HepG2 (cell line): ENCODE measurements at regions not wholly inside any gene's neighbourhood (a gene's known extent, or its start where the extent isn't known, plus 50 kb on each side); places are given as distances from the start of the nearest gene placed in this dataset.

Source experiments
- GTF2F1 ChIP-seq: fragments of 150-350 bp; IDR thresholded peaks from 2 replicates; pipeline ENCODE4 v1.6.1; 2014; ENCODE audit warnings: low read length
- NR2F2 ChIP-seq: IDR thresholded peaks from 2 replicates; pipeline ENCODE4 v1.6.1; 2012; ENCODE audit warnings: low read depth, inconsistent platforms, borderline replicate concordance
- ZNF274 ChIP-seq: sonication (generic); formaldehyde crosslinking; IDR thresholded peaks from 2 replicates; pipeline ENCODE4 v1.5.1; 2020; ENCODE audit warnings: mild to moderate bottlenecking, missing genetic modification reagents
- TF ChIP-seq, protein P1 (sequence below): sonication (generic); formaldehyde crosslinking; IDR thresholded peaks from 2 replicates; pipeline ENCODE4 v1.5.0; 2020; ENCODE audit warnings: mild to moderate bottlenecking, missing genetic modification reagents, moderate library complexity
- TF ChIP-seq, protein P2 (sequence below): sonication (generic); formaldehyde crosslinking; IDR thresholded peaks from 2 replicates; pipeline ENCODE4 v1.4.0; 2020; ENCODE audit warnings: missing genetic modification reagents
- TF ChIP-seq, protein P3 (sequence below): IDR thresholded peaks from 2 replicates; pipeline ENCODE4 v1.6.1; 2016; ENCODE audit warnings: low read depth, missing genetic modification reagents, missing compliant biosample characterization
- TF ChIP-seq, protein P4 (sequence below): sonication (generic); formaldehyde crosslinking; IDR thresholded peaks from 2 replicates; pipeline ENCODE4 v1.5.0; 2020; ENCODE audit warnings: missing genetic modification reagents
- TF ChIP-seq, protein P5 (sequence below): IDR thresholded peaks from 2 replicates; pipeline ENCODE4 v1.6.1; 2012; ENCODE audit warnings: inconsistent platforms

DNA sequence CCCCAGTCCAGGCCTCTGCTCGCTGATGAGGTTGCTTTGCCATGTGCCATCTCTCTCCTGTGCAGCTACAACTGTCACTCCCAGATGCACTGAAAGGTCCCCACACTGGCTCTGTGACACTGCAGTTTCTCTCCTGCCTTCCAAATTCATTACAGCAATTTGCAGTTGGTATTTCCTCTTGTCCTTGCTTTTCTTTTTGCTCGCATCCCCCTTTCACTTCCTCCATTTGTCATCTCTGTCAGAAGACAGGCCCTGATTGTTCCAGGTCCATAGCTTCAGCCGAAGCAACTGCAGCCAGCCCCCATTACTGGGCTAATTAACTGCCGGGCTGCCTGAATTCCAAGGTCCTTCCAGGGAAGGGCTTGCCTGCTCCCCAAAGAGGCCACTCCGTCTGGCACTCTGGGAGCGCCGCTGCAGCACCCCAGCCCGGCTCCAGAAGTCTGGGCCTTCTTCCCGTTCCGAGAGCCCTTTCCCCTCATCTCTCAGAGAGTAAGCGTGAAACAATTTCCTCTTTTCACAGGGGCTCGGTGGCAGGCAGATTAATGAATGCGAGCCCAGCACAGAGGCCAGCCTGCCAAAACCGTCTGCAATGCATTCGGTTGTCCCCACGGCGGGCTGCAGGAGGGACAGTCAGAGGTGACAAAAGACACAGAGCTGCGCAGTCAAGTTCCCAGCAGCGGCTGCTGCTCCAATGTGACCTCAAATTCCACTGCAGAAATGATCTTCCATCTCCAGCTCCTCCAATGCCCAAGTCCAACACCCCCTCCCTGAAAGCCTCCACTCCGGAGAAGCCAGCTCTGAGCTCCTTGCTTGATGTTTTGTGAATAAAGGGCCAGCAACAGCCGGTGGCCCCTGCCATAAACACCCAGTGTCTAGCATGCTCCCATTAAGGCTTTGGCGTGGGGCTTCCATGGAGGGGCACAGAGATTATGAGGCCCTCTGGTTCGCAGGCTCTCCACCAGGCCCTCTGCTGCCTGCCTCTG is 279.4 kb upstream of the HABP2 start:
- TF ChIP-seq NR2F2 (no peak), GTF2F1 (no peak), ZNF274 (no peak)
- TF ChIP-seq, protein P1, sequence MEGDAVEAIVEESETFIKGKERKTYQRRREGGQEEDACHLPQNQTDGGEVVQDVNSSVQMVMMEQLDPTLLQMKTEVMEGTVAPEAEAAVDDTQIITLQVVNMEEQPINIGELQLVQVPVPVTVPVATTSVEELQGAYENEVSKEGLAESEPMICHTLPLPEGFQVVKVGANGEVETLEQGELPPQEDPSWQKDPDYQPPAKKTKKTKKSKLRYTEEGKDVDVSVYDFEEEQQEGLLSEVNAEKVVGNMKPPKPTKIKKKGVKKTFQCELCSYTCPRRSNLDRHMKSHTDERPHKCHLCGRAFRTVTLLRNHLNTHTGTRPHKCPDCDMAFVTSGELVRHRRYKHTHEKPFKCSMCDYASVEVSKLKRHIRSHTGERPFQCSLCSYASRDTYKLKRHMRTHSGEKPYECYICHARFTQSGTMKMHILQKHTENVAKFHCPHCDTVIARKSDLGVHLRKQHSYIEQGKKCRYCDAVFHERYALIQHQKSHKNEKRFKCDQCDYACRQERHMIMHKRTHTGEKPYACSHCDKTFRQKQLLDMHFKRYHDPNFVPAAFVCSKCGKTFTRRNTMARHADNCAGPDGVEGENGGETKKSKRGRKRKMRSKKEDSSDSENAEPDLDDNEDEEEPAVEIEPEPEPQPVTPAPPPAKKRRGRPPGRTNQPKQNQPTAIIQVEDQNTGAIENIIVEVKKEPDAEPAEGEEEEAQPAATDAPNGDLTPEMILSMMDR (CRISPR knock-in tag) = no peak
- TF ChIP-seq, protein P2, sequence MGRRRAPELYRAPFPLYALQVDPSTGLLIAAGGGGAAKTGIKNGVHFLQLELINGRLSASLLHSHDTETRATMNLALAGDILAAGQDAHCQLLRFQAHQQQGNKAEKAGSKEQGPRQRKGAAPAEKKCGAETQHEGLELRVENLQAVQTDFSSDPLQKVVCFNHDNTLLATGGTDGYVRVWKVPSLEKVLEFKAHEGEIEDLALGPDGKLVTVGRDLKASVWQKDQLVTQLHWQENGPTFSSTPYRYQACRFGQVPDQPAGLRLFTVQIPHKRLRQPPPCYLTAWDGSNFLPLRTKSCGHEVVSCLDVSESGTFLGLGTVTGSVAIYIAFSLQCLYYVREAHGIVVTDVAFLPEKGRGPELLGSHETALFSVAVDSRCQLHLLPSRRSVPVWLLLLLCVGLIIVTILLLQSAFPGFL (CRISPR knock-in tag) = no peak
- TF ChIP-seq, protein P3, sequence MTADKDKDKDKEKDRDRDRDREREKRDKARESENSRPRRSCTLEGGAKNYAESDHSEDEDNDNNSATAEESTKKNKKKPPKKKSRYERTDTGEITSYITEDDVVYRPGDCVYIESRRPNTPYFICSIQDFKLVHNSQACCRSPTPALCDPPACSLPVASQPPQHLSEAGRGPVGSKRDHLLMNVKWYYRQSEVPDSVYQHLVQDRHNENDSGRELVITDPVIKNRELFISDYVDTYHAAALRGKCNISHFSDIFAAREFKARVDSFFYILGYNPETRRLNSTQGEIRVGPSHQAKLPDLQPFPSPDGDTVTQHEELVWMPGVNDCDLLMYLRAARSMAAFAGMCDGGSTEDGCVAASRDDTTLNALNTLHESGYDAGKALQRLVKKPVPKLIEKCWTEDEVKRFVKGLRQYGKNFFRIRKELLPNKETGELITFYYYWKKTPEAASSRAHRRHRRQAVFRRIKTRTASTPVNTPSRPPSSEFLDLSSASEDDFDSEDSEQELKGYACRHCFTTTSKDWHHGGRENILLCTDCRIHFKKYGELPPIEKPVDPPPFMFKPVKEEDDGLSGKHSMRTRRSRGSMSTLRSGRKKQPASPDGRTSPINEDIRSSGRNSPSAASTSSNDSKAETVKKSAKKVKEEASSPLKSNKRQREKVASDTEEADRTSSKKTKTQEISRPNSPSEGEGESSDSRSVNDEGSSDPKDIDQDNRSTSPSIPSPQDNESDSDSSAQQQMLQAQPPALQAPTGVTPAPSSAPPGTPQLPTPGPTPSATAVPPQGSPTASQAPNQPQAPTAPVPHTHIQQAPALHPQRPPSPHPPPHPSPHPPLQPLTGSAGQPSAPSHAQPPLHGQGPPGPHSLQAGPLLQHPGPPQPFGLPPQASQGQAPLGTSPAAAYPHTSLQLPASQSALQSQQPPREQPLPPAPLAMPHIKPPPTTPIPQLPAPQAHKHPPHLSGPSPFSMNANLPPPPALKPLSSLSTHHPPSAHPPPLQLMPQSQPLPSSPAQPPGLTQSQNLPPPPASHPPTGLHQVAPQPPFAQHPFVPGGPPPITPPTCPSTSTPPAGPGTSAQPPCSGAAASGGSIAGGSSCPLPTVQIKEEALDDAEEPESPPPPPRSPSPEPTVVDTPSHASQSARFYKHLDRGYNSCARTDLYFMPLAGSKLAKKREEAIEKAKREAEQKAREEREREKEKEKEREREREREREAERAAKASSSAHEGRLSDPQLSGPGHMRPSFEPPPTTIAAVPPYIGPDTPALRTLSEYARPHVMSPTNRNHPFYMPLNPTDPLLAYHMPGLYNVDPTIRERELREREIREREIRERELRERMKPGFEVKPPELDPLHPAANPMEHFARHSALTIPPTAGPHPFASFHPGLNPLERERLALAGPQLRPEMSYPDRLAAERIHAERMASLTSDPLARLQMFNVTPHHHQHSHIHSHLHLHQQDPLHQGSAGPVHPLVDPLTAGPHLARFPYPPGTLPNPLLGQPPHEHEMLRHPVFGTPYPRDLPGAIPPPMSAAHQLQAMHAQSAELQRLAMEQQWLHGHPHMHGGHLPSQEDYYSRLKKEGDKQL (CRISPR knock-in tag) = no peak
- TF ChIP-seq, protein P4, sequence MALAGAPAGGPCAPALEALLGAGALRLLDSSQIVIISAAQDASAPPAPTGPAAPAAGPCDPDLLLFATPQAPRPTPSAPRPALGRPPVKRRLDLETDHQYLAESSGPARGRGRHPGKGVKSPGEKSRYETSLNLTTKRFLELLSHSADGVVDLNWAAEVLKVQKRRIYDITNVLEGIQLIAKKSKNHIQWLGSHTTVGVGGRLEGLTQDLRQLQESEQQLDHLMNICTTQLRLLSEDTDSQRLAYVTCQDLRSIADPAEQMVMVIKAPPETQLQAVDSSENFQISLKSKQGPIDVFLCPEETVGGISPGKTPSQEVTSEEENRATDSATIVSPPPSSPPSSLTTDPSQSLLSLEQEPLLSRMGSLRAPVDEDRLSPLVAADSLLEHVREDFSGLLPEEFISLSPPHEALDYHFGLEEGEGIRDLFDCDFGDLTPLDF (CRISPR knock-in tag) = no peak
- TF ChIP-seq, protein P5, sequence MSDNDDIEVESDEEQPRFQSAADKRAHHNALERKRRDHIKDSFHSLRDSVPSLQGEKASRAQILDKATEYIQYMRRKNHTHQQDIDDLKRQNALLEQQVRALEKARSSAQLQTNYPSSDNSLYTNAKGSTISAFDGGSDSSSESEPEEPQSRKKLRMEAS = no peak
